H1 (cell line): ENCODE measurements at regions not wholly inside any gene's neighbourhood (a gene's known extent, or its start where the extent isn't known, plus 50 kb on each side); places are given as distances from the start of the nearest gene placed in this dataset.

Experiments
- TF ChIP-seq, protein P1 (sequence below): IDR thresholded peaks from 2 replicates; pipeline ENCODE4 v1.6.1; 2012; ENCODE audit warnings: inconsistent platforms
- TF ChIP-seq, protein P2 (sequence below), 3 experiments: IDR thresholded peaks; 1 replicate in 2 of 3; 2 replicates in 1 of 3; pipeline versions ENCODE4 v1.5.1 to v1.6.1; 2011; ENCODE audit warnings: low read length in 3 of 3, mild to moderate bottlenecking in 3 of 3, inconsistent platforms in 2 of 3, low read depth in 1 of 3, moderate library complexity in 1 of 3; ENCODE audit not compliant: insufficient read depth in 1 of 3; ENCODE audit errors: control extremely low read depth in 1 of 3

DNA sequence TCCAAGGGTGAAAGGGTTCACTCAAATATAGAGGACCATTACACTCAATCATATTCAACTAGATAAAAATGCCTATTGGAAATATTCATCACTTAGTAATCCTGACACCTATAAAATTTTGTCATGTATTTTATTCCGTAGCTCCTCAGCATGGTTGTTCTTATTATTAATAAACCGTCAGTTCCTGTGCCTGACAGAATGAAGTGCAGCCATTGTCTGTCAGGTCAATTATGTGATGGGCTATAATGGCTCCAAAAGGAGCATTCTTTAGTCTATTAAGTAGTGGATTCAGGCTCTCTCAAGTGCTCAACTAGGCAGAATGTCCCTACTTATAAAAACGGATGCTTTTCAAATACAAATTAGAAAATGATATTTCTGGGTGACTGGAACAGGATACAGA lies 916.1 kb upstream of the ANO3 start:
- TF ChIP-seq, protein P1, sequence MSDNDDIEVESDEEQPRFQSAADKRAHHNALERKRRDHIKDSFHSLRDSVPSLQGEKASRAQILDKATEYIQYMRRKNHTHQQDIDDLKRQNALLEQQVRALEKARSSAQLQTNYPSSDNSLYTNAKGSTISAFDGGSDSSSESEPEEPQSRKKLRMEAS: no peak
- TF ChIP-seq, protein P2, sequence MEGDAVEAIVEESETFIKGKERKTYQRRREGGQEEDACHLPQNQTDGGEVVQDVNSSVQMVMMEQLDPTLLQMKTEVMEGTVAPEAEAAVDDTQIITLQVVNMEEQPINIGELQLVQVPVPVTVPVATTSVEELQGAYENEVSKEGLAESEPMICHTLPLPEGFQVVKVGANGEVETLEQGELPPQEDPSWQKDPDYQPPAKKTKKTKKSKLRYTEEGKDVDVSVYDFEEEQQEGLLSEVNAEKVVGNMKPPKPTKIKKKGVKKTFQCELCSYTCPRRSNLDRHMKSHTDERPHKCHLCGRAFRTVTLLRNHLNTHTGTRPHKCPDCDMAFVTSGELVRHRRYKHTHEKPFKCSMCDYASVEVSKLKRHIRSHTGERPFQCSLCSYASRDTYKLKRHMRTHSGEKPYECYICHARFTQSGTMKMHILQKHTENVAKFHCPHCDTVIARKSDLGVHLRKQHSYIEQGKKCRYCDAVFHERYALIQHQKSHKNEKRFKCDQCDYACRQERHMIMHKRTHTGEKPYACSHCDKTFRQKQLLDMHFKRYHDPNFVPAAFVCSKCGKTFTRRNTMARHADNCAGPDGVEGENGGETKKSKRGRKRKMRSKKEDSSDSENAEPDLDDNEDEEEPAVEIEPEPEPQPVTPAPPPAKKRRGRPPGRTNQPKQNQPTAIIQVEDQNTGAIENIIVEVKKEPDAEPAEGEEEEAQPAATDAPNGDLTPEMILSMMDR (IDR thresholded peaks at IDR 0.05; ENCODE audit: control extremely low read depth in 1 of 3, insufficient read depth in 1 of 3, low read depth in 1 of 3, low read length in 3 of 3): no peak
